Immature natural killer cell (primary cell): ENCODE measurements at regions not wholly inside any gene's neighbourhood (a gene's known extent, or its start where the extent isn't known, plus 50 kb on each side); places are given as distances from the start of the nearest gene placed in this dataset.

ENCODE experiments used
- DNase-seq, 3 donors: peaks; one replicate each; pipeline ENCODE4 v3.0.0; 2022; ENCODE audit warnings: mixed read lengths in 1 of 3
- H3K27ac Mint-ChIP-seq, 6 donors: one replicate each; pipeline ENCODE4 v1.8.0; 2020; ENCODE audit warnings: mixed read lengths in 6 of 6, mild to moderate bottlenecking in 5 of 6, inconsistent platforms in 4 of 6, moderate library complexity in 3 of 6
- H3K27me3 Mint-ChIP-seq, 3 donors: one replicate each; pipeline ENCODE4 v1.8.0; 2020 to 2021; ENCODE audit warnings: low read depth in 3 of 3, mild to moderate bottlenecking in 3 of 3, mixed read lengths in 3 of 3, moderate library complexity in 3 of 3, inconsistent platforms in 1 of 3
- H3K36me3 Mint-ChIP-seq, 3 donors: one replicate each; pipeline ENCODE4 v1.8.0; 2020; ENCODE audit warnings: mixed read lengths in 3 of 3, inconsistent platforms in 2 of 3, mild to moderate bottlenecking in 2 of 3
- H3K4me1 Mint-ChIP-seq, 2 donors: one replicate each; pipeline ENCODE4 v1.8.0; 2020; ENCODE audit warnings: inconsistent platforms in 2 of 2, mild to moderate bottlenecking in 2 of 2, mixed read lengths in 2 of 2, moderate library complexity in 1 of 2
- H3K4me3 Mint-ChIP-seq, 5 donors: one replicate each; pipeline ENCODE4 v1.8.0; 2020; ENCODE audit warnings: mild to moderate bottlenecking in 5 of 5, mixed read lengths in 5 of 5, inconsistent platforms in 3 of 5, moderate library complexity in 3 of 5
- H3K9me3 Mint-ChIP-seq, 6 donors: one replicate each; pipeline ENCODE4 v1.8.0; 2020; ENCODE audit warnings: mild to moderate bottlenecking in 6 of 6, mixed read lengths in 6 of 6, inconsistent platforms in 4 of 6, moderate library complexity in 3 of 6

DNA sequence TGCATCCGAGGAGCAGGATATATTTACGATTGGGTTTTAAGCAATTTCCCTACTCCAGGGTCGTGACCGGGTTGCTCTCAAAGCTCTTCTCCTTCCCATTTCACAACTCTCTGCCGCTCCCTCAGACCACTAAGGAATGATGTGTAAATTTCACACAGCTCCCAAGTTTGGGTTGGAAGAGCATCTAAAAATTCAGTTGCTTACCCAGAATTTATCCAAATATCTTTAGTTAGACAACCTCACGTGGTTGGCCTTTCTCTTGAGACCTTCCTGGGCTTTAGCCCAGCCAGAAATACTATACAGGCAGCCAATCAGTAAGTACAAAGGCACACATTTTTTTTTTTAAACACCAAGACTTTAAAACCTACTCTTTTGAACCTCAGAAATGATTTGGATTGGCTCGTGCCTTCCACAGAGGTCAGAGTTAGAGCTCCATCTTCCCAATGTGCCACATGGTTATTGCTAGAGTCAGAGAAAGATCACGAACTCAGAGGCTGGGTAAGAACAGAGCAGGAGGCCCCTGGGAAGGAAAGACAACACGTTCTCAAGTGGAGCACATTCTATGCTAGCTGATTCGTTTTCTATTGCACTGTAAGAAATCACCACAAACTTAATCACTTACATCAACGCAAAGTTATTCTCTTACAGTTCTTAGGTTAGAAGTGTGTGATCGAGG, 335.4 kb upstream of the MGMT start:
- no peaks in the 10 kb centered on the region for H3K36me3 Mint-ChIP-seq
- no peak overlapping the region for H3K4me3 Mint-ChIP-seq
- no peak overlapping the region for H3K27ac Mint-ChIP-seq
- peaks cover 0 to 8% (median 3%) of the 10 kb centered on the region in 3 donors for H3K27me3 Mint-ChIP-seq
- H3K4me1 Mint-ChIP-seq = no peaks in the 10 kb centered on the region
- no peaks in the 10 kb centered on the region for H3K9me3 Mint-ChIP-seq
- DNase-seq = no peak

DNA sequence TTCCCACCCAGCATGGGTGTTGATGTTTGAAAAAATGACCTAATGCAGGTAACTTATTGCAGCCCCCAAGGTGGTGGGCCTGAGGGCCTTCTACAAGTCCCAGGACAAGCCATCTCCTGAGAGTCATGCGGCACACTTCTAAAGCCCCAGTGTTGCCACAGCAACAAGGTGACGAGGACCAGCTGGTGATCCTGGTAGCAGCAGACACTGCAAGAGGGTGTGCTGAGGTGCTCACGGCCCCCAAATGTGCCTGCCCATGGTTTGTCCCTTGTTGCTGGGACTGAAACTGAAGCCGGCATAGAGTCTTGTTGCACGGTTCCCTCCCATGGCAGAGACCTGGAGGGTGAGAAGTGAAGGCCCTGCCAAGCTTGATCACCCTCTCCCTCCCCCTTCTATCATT, 333.2 kb upstream of the MGMT start:
- no peaks in the 10 kb centered on the region for H3K9me3 Mint-ChIP-seq
- H3K27me3 Mint-ChIP-seq = peaks cover 0 to 6% (median 3%) of the 10 kb centered on the region in 3 donors
- no peak overlapping the region for H3K27ac Mint-ChIP-seq
- no peak overlapping the region for H3K4me3 Mint-ChIP-seq
- no peaks in the 10 kb centered on the region for H3K4me1 Mint-ChIP-seq
- no peaks in the 10 kb centered on the region for H3K36me3 Mint-ChIP-seq
- DNase-seq = no peak

DNA sequence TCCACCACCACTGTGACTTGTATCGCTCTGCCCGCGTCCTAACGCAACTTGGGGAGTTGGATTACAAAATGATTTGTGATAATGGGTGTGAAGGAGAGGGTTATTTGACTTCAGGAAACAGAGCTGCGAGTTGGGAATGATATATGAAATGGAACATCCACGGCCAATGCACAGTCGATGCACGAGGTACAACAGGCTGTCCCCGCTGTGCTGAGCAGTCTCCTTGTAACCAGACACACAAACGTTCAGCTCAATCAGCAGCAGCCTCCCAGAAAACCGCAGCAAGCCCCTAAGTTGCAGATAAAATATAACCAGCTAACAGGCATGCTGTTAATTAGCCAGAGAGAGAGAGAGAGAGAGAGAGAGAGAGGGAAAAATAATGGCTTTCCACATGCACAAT, 332.7 kb upstream of the MGMT start:
- Mint-ChIP-seq H3K4me3 (no peak overlapping the region), H3K4me1 (no peaks in the 10 kb centered on the region), H3K27ac (no peak overlapping the region), H3K9me3 (no peaks in the 10 kb centered on the region), H3K36me3 (no peaks in the 10 kb centered on the region), H3K27me3 (peaks cover 0 to 4% (median 4%) of the 10 kb centered on the region in 3 donors)
- DNase-seq = no peak

DNA sequence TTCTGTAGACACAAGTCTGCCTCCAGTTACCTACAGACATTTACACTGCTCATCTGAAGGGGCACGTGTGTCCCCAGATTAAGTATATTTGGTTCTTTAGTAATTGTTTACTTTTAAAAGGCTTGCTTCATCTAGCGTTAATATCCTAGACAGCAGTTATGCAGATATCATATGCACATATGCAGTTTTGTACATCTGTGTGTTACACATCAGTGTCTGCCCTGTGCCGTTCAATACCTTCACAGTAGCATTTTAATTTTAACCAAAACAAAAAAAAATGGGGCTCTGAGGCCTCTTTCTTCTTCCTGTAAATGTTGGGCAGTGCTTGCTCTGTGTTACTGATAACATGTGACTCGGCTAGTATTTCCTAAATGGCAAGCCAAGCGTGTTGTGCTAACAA, 331.4 kb upstream of the MGMT start:
- Mint-ChIP-seq H3K27ac (no peak overlapping the region), H3K4me1 (no peaks in the 10 kb centered on the region), H3K9me3 (no peaks in the 10 kb centered on the region), H3K36me3 (no peaks in the 10 kb centered on the region), H3K4me3 (no peak overlapping the region), H3K27me3 (peaks cover 3 to 5% (median 5%) of the 10 kb centered on the region in 3 donors)
- DNase-seq = no peak

DNA sequence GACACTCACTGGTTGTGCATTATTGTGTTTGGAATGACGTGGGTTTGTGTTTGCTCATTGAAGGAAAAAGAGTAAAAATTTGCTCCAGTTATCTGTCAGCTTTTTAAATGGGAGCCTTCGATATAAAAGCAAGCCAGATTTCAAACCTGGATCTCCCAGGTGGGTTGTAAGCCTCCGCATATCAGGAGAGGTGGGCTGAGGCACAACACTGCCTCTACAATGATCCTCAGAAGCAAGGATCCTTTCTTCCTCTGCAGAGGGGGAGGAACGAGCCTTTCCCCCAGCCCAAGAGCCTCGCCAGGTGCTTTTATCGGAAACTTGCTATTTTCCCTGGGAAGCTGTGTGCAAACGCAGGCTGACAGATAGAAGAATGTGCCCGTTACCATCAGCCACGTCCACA, 331.0 kb upstream of the MGMT start:
- H3K9me3 Mint-ChIP-seq = no peaks in the 10 kb centered on the region
- H3K4me1 Mint-ChIP-seq = no peaks in the 10 kb centered on the region
- no peak overlapping the region for H3K4me3 Mint-ChIP-seq
- H3K27me3 Mint-ChIP-seq = peaks cover 3 to 6% (median 5%) of the 10 kb centered on the region in 3 donors
- DNase-seq = no peak
- H3K36me3 Mint-ChIP-seq = no peaks in the 10 kb centered on the region
- no peak overlapping the region for H3K27ac Mint-ChIP-seq

DNA sequence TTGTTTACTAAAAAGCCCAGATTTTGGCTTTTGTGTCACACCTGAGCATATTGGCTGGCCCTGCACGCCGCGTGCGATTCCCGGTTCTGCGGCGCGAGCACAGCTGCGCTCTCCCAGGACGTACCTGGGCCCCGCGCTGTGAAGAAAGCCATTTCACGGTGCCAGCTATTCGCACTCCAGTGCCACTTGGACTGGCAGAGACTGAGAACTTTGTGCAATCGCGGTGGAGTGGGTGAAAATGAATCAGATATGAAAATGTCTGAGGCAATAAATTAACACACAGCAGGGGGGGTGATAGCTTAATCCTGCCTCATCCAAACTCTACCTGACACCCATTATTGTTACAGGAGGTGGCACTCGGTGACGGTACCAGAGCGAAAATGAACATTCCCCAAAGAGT, 330.1 kb upstream of the MGMT start:
- no peaks in the 10 kb centered on the region for H3K9me3 Mint-ChIP-seq
- H3K4me1 Mint-ChIP-seq = no peaks in the 10 kb centered on the region
- no peaks in the 10 kb centered on the region for H3K36me3 Mint-ChIP-seq
- no peak overlapping the region for H3K27ac Mint-ChIP-seq
- no peak overlapping the region for H3K4me3 Mint-ChIP-seq
- no peak for DNase-seq
- peaks cover 3 to 6% (median 5%) of the 10 kb centered on the region in 3 donors for H3K27me3 Mint-ChIP-seq

DNA sequence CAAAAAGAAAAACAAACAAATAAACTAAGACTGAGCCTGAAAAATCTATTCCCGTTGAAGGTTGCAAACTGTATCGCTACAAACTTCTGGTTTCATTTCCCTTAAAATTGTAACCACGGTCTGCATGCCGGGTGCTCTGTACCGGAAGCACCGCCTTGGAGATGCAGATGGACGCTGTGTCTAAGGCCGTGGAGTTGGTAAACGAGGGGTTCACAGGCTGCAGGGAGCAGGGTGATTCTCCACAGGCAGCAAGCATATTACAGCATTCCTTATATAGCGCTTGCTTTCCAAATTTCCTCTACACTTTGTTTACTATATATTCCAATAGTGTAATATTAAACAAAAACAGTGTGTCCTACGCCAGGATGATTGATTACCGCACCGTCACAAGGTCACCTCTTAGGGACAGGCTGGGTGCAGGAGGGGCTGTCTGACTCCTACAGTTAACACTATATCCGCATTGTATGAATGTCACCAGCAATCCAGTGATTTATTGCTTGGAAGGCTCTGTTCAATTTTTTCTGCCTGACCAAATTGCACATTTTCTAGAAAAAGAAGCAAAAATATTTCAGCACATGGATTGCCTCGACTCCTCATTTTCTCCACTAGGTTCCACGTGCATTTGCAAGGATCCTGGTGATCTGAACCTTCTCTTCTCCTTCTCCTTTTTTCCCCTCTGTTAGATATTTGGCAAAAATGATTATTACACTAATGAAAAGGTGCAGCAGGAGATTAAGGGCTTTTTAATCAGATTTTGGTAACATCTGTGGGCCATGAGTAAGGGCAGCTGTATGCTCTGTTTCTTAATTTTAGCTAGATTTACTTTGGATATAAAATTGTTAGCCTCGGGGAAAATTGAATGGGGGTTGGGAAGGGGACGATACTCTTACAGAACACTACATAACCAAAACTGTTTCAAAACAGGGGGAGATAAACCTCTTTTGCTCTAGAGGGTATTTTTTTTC, 325.8 kb upstream of the MGMT start:
- Mint-ChIP-seq H3K9me3 (no peaks in the 10 kb centered on the region), H3K4me1 (no peaks in the 10 kb centered on the region), H3K27me3 (peaks cover 4 to 12% (median 7%) of the 10 kb centered on the region in 3 donors), H3K36me3 (no peaks in the 10 kb centered on the region), H3K4me3 (no peak overlapping the region), H3K27ac (no peak overlapping the region)
- DNase-seq = no peak

DNA sequence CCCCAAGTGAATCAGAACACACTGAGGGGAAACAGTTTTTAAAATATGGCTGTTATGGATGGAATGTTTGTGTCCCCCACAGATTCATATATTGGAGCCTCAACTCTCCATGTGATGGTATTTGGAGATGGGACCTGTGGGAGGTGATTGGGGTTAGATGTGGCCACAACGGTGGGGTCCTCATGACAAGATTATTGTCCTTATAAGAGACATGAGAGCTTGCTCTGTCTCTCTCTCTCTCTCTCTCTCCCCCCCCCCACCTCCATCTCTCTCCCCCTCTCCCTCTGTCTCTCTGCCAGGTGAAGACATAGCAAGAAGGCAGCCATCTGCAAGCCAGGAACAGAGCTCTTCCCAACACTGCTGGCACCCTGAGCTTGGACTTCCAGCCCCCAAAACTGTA, 315.8 kb upstream of the MGMT start:
- no peak for DNase-seq
- Mint-ChIP-seq H3K36me3 (no peaks in the 10 kb centered on the region), H3K4me3 (no peak overlapping the region), H3K27ac (no peak overlapping the region), H3K9me3 (peaks cover 0 to under 1% (median 0%) of the 10 kb centered on the region in 6 donors), H3K4me1 (no peaks in the 10 kb centered on the region), H3K27me3 (peaks cover 0 to 6% (median 1%) of the 10 kb centered on the region in 3 donors)

DNA sequence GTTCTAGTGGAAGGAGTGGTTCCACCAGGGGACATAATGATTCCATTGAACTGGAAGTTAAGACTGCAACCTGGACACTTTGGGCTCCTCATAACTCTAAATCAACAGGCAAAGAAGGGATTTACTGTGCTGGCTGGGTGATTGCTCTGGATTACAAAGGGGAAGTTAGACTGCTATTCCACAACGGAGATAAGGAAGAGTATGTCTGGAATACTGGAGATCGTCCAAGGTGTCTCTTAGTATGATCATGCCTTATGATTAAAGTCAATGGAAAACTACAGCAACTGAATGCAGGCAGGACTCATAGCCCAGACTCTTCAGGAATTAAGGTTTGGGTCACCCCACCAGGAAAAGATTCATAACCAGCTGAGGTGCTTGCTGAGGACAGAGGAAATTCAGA, 310.6 kb upstream of the MGMT start:
- DNase-seq = no peak
- Mint-ChIP-seq H3K27ac (no peak overlapping the region), H3K4me1 (no peaks in the 10 kb centered on the region), H3K27me3 (peaks cover 4 to 9% (median 4%) of the 10 kb centered on the region in 3 donors), H3K9me3 (peaks cover 0 to 3% (median 0%) of the 10 kb centered on the region in 6 donors), H3K36me3 (no peaks in the 10 kb centered on the region), H3K4me3 (no peak overlapping the region)

DNA sequence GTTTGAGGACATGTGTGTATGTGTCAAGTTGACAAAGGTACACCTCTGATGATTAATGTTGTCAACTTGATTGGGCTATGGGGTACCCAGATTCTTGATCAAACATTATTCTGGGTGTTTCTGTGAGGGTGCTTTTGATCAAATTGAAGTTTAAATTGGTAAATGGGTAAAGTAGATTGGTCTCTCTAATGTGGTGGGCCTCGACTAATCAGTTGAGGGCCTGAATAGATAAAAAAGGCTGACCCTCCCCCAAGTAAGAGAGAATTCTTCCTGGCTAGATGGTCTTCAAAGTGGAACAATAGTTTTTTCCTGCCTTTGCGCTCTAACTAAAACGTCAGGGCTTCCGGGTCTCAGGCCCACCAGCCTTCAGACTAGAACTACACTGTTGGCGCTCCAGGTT, 309.9 kb upstream of the MGMT start:
- no peak for DNase-seq
- peaks cover 0 to 3% (median 0%) of the 10 kb centered on the region in 6 donors for H3K9me3 Mint-ChIP-seq
- H3K36me3 Mint-ChIP-seq = no peaks in the 10 kb centered on the region
- H3K27ac Mint-ChIP-seq = no peak overlapping the region
- no peaks in the 10 kb centered on the region for H3K4me1 Mint-ChIP-seq
- peaks cover 3 to 9% (median 5%) of the 10 kb centered on the region in 3 donors for H3K27me3 Mint-ChIP-seq
- H3K4me3 Mint-ChIP-seq = no peak overlapping the region

DNA sequence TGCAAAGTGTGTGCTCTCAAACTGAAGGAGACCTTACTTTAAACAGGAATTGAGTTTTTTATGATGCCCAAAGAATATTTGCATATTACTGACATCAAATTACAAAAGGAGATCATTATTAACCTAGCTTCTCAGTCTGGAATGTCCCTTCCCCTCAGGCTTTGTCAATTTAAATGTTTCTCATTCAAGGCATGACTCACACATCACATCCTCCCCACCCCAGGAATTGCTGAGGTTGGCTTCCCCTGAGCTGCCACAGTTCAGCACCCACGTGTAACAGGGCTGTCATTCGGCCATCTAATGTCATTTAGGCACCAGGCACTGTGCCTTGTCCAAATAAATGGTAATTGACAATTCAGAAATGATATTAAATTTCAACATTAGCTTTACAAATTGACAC, 305.9 kb upstream of the MGMT start:
- Mint-ChIP-seq H3K4me3 (no peak overlapping the region), H3K4me1 (no peaks in the 10 kb centered on the region), H3K9me3 (peaks cover 0 to 3% (median 0%) of the 10 kb centered on the region in 6 donors), H3K27me3 (peaks cover 3 to 9% (median 3%) of the 10 kb centered on the region in 3 donors), H3K36me3 (no peaks in the 10 kb centered on the region), H3K27ac (no peak overlapping the region)
- DNase-seq = no peak

DNA sequence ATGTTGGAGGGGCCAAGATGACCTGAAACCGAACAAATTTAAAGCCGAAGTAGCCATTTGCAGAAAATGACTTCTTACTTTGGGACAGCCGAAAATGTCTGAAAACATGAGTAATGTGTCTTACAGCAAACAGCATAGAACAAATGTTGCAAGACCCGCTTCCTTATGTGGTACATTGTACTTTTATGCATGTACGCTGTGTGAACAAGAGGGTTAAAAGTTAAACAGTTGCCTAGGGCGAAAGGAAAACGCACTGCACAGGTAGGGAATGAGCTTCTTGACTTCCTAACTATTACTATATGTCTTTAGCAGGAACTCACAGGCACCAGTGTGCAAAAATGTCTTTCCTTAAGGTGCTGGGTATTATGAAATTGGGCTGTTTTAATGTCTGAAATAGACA, 303.5 kb upstream of the MGMT start:
- DNase-seq = no peak
- H3K36me3 Mint-ChIP-seq = no peaks in the 10 kb centered on the region

DNA sequence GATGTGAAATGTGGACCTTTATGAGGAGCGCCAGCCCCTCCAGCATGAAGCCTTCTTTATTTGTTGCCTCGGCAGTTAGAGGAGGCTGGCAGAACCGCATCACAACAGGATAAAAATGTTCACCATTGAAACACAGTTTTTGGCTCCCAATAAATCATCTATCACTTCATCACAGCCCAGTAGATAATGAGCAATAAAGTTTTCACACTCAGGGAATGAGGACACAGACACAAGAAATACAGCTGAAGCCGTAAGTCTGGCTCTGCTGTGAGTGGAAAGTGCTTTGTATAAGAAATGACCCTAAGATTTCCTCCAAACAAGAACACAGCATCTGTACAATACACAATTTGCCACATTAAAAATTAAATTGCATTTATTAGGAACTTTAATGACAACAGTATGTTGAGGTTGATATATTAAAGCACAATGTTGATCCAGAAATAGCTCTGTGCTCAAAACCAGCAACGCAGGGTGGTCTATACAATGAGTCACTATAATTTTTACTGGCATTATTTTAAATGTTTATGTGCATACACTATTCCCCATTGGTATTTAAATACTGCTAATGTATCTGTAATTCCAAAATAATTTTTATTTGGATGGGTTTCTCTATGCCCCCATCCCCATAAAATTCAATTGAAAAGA, 301.8 kb upstream of the MGMT start:
- H3K27ac Mint-ChIP-seq = no peak overlapping the region

More for the DNA sequence above, 303.5 kb upstream of the MGMT start:
- Mint-ChIP-seq H3K9me3 (no peaks in the 10 kb centered on the region), H3K27me3 (peaks cover 3 to 9% (median 3%) of the 10 kb centered on the region in 3 donors), H3K4me1 (no peaks in the 10 kb centered on the region), H3K4me3 (no peak overlapping the region), H3K27ac (no peak overlapping the region)

DNA sequence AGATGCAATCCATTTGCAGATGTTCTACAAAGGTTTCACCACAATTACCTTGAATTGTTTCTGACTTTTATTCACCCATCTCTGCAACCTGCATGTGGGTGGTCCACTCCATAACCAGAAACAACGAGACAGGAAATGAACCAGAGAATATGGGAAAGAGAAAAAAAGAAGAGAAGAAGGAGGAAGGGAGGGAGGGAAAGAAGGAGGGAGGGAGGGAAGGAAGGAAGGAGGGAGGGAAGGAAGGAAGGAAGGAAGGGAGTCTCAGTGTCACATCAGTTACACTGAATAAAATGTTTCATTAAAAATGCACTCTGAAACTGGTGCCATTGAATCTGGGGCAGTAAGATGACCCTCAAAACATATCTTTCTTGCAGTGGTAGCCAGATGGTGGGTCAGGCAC, 301.3 kb upstream of the MGMT start:
- Mint-ChIP-seq H3K9me3 (no peaks in the 10 kb centered on the region), H3K4me1 (no peaks in the 10 kb centered on the region), H3K4me3 (no peak overlapping the region), H3K27ac (no peak overlapping the region), H3K27me3 (peaks cover 3 to 5% (median 5%) of the 10 kb centered on the region in 3 donors), H3K36me3 (no peaks in the 10 kb centered on the region)
- no peak for DNase-seq

More for the DNA sequence above, 301.8 kb upstream of the MGMT start:
- no peaks in the 10 kb centered on the region for H3K36me3 Mint-ChIP-seq
- peaks cover 3 to 5% (median 5%) of the 10 kb centered on the region in 3 donors for H3K27me3 Mint-ChIP-seq
- H3K4me3 Mint-ChIP-seq = no peak overlapping the region
- no peaks in the 10 kb centered on the region for H3K9me3 Mint-ChIP-seq
- no peak for DNase-seq
- H3K4me1 Mint-ChIP-seq = no peaks in the 10 kb centered on the region
